ENCODE measurements at regions not wholly inside any gene's neighbourhood (a gene's known extent, or its start where the extent isn't known, plus 50 kb on each side); places are given as distances from the start of the nearest gene placed in this dataset.

DNA sequence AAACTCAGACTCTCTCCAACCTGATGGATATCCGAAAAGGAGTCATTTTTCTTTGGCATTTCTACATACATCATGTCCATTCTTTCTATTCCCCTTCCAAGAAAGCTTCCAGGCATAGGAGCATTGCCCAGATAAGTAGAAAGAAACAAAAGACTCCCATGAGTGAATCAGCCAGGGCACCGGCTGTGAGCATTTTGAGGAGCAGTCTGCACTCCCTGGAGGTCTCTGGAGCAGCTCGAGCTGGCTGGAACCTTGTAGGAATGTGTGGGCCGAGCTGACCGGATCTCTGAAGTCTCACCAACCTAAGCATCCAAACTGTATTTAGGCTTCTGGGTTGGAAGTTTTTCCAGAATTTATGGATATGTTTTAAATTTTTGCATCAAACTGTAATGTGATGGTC, 161.4 kb upstream of the TRPC7 start:
- DNase-seq, result no peak

- no peak for DNase-seq
These were observed 160.7 kb upstream of the TRPC7 start for GRCh38 chr5:136526021-136526420.

- no peak for DNase-seq
These were observed 160.3 kb upstream of the TRPC7 start for GRCh38 chr5:136525597-136525996.

DNA sequence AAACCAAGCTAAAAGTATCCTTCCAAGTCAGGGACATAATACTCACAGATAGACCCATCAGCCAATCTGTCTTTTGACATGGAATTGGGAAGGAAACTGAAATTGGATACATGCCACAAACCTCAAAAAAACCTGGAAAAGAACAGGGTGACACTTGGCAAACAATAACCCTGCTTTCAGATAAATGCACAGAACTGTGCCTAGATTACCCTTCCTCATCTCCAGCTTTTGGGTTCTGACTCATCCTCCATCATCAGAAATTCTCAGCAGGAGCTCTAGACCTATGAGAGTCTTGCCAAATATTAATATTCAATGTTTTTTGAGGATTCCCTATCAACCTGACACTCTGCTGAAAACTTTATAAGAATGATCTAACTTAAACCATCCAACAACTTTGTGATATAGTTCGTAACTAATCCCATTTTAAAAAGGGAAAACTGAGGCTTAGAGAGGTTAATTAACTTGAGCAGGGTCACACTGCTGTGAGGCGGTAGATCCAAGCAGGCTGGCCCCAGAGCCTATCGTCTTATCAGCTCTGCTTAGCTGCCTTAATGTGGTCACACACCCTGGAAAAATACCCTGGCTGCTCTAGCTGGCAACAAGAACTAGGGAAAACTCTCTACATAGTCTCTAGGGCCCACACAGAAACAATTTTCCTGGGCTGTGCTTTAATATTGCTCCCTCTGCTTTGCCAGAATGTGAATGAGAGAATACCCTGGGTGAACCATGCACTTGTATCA, 157.0 kb upstream of the TRPC7 start:
- no peak for DNase-seq

DNA sequence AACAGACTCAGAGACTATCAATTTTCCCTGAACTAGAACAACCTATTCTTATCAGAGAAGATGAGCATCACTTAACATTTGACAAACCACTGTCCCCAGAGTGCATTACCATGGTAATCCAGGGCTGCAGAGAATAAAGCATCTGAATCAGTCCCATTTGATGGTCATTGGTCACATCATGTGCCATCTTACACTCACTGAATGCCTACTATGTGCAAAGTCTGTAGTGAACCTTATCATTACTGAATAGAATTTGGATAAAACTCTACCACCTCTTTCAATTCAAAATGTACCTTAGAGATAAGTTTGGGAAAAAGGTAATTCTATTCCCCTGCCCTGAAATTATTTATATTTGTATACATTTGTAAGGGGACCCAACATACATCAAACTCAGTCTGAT, 156.4 kb upstream of the TRPC7 start:
- no peak for DNase-seq

- DNase-seq, result no peak
These were observed 153.5 kb upstream of the TRPC7 start for GRCh38 chr5:136518814-136519213.

DNA sequence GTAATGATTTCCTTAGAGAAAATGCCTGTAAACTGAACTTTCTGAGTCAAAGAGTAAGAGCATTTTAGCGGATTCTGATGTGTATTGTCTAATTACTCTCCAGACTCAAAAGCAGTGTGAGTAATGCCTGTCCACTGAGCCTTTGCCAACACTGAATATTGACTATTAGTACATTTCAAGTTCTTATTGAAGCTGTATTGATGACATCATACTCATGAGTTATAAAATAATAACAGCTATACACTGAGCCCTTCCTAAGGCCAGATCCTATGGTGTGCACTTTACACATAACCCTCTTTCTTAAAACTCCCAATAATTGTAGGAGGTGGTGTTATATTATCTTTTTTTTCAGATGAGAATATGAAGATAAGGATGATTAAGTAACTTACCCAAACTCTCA, 152.8 kb upstream of the TRPC7 start:
- DNase-seq, result no peak

GRCh38 chr5:136517755-136518154, 152.4 kb upstream of the TRPC7 start:
- no peak for DNase-seq

GRCh38 chr5:136516637-136517036, 151.3 kb upstream of the TRPC7 start:
- no peak for DNase-seq

- DNase-seq, result no peak
These were observed 148.1 kb upstream of the TRPC7 start for GRCh38 chr5:136513430-136513829.

- no peak for DNase-seq
These were observed 145.7 kb upstream of the TRPC7 start for GRCh38 chr5:136511046-136511445.

DNA sequence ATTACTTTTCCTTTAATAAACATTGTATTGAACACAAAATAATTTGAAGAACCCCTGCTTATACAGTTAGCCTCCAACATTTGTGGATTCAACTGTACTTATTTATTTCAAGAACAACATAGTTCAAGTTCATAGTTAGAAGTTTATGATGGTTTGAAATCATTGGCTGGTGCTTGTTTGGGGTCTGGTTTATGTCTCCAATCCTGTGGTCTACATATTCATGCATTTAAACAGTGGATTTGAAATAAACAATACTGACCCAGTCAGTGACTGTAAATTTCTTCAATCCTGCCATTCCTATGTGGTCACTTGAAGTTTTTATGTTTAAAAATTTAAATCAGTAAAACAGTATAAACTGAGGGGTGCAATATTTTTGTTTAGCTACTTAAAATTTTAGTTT, 145.1 kb upstream of the TRPC7 start:
- no peak for DNase-seq

DNA sequence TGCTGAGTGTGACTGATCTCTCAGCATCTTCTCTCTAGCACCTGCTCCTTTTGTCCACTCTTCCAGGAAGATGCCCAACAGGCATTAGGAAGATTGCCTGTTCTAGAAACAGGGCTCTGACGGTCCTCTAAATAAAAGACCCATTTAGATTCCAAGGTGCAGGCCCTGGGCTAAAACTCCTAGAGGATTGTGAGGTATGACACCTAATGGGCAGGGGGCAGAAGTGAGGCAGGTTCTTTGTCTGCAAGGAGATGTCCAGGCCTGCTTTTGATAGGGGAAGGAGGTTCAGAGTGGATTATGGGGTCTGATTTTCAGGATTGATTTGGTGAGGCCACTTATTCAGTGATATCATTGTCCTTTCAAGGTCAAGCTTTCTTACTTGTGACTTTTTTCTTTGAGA, 140.8 kb upstream of the TRPC7 start:
- DNase-seq, result no peak

DNA sequence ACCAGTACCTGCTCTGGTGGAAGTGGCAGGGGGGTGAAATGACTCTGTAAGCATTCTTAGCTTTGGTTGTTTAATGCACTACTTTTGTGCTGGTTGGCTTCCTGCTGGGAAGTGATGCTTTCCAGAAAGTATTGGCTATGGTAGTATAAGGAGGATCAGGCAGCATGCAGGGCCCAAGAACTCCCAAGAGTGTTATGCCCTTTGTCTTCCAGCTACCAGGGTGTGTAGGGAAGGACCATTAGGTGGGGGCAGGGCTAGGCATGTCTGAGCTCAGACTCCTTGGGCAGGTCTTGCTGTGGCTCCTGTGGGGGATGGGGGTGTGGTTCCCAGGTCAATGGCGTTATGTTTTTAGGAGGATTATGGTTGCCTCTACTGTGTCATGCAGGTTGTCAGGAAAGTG, 135.8 kb upstream of the TRPC7 start:
- no peak for DNase-seq

GRCh38 chr5:136492587-136492986, 127.2 kb upstream of the TRPC7 start:
- no peak for DNase-seq

DNA sequence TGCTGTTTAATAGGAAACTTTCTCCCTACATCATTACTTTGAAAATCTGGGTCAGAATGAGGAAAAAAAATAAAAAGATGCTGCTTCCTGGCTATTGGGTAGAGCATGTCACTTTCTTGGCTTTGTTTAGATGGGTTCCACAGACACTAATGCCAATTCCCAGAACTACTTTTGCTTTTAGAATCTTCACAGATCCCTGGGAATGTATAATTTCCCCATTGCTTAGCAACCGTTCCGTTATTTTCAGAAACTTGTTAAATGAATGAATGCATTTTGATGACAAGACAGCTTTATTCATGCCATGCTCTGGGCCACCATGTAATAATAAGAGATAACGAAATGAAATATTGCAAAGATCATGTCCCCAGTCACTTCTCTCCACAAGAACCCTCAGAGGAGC, 126.5 kb upstream of the TRPC7 start:
- DNase-seq, result no peak

DNA sequence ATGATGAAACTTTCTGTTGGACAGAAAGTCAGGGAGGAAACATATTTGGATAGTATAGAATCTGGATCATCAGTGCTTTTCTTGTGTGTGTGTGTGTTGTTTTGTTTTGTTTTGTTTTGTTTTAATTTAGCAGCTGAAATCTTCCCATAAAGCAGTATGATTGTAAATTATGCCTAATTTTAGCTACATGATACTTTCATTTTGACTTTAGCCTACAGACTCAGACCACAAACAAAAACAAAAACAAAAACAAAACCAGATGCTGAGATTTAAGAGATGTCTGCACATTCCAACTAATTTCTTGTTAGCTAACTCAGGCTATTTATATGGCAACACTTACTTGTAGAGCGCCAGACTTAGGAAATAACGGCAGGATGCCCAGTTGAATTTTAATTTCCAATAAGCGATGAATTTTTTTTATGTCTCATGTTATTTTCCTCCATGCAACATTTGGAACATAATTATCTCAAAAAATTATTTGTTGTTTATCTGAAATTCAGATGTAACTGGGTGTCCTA, 119.5 kb upstream of the TRPC7 start:
- no peak for DNase-seq

- DNase-seq, result no peak
These were observed 116.9 kb upstream of the TRPC7 start for GRCh38 chr5:136482206-136482605.

GRCh38 chr5:136474466-136474865, 109.1 kb upstream of the TRPC7 start:
- DNase-seq, result no peak

DNA sequence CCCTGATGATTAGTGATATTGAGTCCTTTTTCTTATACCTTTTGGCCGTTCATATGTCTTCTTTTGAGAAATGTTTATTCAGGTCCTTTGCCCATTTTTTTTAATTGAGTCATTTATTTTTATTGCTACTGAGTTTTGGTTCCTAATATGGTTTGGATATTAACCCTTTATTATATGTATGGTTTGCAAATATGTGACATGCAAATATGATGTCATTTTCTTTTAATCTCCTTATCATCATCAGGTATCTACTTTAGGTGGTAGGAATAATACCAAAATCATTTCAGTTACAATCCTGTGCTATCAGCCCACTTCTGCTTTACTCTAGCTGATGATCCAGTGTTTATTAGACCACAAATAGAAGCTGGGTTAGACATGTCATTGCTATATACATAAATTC, 102.3 kb upstream of the TRPC7 start:
- no peak for DNase-seq

DNA sequence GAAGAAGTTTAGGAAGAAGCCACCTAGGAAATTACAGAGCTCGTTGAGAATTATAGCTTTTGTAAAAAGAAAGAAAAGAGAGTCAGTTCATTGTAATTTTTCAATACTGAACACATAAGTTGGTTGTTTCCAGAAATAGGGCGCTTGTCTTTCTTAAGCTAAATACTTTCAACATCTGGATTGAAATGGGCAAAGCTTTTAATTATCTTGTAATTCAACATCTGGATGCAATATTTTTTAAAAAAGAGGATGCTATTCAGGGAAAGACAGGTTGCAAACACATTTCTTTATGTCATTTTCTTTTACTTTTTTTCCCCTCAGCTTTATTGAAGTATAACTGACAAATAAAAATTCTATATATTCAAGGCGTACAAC, 100.7 kb upstream of the TRPC7 start:
- no peak for DNase-seq

- no peak for DNase-seq
These were observed 93.1 kb upstream of the TRPC7 start for GRCh38 chr5:136458481-136458880.

DNA sequence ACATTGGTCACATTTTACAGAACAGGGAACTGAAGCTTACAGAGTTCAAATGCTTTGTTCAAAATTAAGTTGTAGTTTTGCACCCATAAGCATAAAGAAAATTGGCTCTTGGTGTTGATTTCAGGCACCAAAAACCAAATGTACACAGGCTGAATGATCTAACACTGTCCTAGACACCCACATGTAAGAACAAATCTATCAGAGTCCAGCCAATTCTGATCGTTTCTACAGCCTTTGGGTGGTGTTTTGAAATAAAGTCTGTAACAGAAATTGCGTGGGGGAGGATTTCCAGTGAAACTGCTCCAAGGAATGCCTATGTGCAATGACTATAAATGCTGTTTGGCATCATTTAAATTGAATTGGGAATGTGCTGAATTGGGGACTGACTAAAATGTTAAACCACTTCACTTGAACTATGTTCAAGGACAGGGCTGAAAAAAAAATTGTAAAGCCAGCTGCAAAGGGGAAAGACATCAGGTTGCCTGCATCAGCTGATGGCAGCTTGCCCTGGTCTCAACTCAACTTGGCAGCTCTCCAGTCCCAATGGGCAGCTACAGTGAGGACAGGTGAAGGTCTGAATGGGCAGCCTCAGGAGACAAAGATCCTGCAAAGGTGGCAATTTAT, 92.2 kb upstream of the TRPC7 start:
- no peak for DNase-seq

GRCh38 chr5:136455409-136455808, 90.1 kb upstream of the TRPC7 start:
- DNase-seq, result no peak

Data from NCI-H1694 treated with DMSO at 0.1 percent for 48 hours (cell line).